SK-N-SH treated with all-trans-retinoic acid at 6 μM for 48 hours (cell line): ENCODE measurements at regions not wholly inside any gene's neighbourhood (a gene's known extent, or its start where the extent isn't known, plus 50 kb on each side); places are given as distances from the start of the nearest gene placed in this dataset.

ENCODE experiments used
- ATAC-seq: fragments of 200-7000 bp; cut with Tn5 transposase; 3 replicates; pipeline ENCODE4 v1.9.1; 2020; ENCODE audit warnings: mild to moderate bottlenecking, moderate library complexity
- ARNTL ChIP-seq: fragments of 450-650 bp; formaldehyde crosslinking; IDR thresholded peaks from 2 replicates; pipeline ENCODE4 v1.5.0; 2020; ENCODE audit warnings: low read depth, mild to moderate bottlenecking, moderate library complexity, borderline replicate concordance
- BACH2 ChIP-seq: fragments of 250-450 bp; sonication (Bioruptor Pico); IDR thresholded peaks from 2 replicates; pipeline ENCODE4 v1.9.0; 2021; ENCODE audit warnings: mild to moderate bottlenecking, borderline replicate concordance
- CREB5 ChIP-seq: fragments of 250-450 bp; sonication (Bioruptor Pico); IDR thresholded peaks from 2 replicates; pipeline ENCODE4 v1.5.1; 2020; ENCODE audit warnings: low read depth, mild to moderate bottlenecking, moderate library complexity
- CSDC2 ChIP-seq: fragments of 250-450 bp; sonication (Bioruptor Pico); IDR thresholded peaks from 2 replicates; pipeline ENCODE4 v1.5.0; 2020; ENCODE audit warnings: mild to moderate bottlenecking, moderate library complexity
- CSRNP3 ChIP-seq: fragments of 250-450 bp; sonication (Bioruptor Pico); IDR thresholded peaks from 2 replicates; pipeline ENCODE4 v1.5.1; 2021; ENCODE audit warnings: mild to moderate bottlenecking, moderate library complexity
- ESRRG ChIP-seq: fragments of 250-450 bp; sonication (Bioruptor Pico); IDR thresholded peaks from 2 replicates; pipeline ENCODE4 v1.6.1; 2021; ENCODE audit warnings: mild to moderate bottlenecking
- GLIS3 ChIP-seq: fragments of 250-450 bp; sonication (Bioruptor Pico); IDR thresholded peaks from 2 replicates; pipeline ENCODE4 v1.5.0; 2020; ENCODE audit warnings: mild to moderate bottlenecking, moderate library complexity
- OSR1 ChIP-seq: fragments of 250-450 bp; sonication (Bioruptor Pico); IDR thresholded peaks from 2 replicates; pipeline ENCODE4 v1.8.0; 2022; ENCODE audit warnings: moderate library complexity, mild to moderate bottlenecking, inconsistent platforms
- PATZ1 ChIP-seq: fragments of 250-450 bp; sonication (Bioruptor Pico); IDR thresholded peaks from 2 replicates; pipeline ENCODE4 v1.8.0; 2020; ENCODE audit warnings: mild to moderate bottlenecking, moderate library complexity, borderline replicate concordance
- POU6F1 ChIP-seq: fragments of 250-450 bp; sonication (Bioruptor Pico); IDR thresholded peaks from 2 replicates; pipeline ENCODE4 v1.8.0; 2021; ENCODE audit warnings: low read depth, mild to moderate bottlenecking, moderate library complexity, borderline replicate concordance
- PPARA ChIP-seq: fragments of 250-450 bp; sonication (Bioruptor Pico); IDR thresholded peaks from 2 replicates; pipeline ENCODE4 v1.5.0; 2020; ENCODE audit warnings: mild to moderate bottlenecking, borderline replicate concordance
- RARB ChIP-seq: fragments of 250-450 bp; sonication (Bioruptor Pico); IDR thresholded peaks from 2 replicates; pipeline ENCODE4 v1.8.0; 2021; ENCODE audit warnings: mild to moderate bottlenecking, moderate library complexity
- SNAI2 ChIP-seq: fragments of 250-450 bp; sonication (Bioruptor Pico); IDR thresholded peaks from 2 replicates; pipeline ENCODE4 v1.5.0; 2020; ENCODE audit warnings: mild to moderate bottlenecking, moderate library complexity
- TCF4 ChIP-seq: fragments of 250-450 bp; sonication (Bioruptor Pico); IDR thresholded peaks from 2 replicates; pipeline ENCODE4 v1.8.0; 2021; ENCODE audit warnings: mild to moderate bottlenecking, moderate library complexity, borderline replicate concordance
- TOX ChIP-seq: fragments of 250-450 bp; sonication (Bioruptor Pico); IDR thresholded peaks from 2 replicates; pipeline ENCODE4 v1.8.0; 2021; ENCODE audit warnings: mild to moderate bottlenecking, moderate library complexity, borderline replicate concordance
- TSHZ2 ChIP-seq: fragments of 250-450 bp; sonication (Bioruptor Pico); IDR thresholded peaks from 2 replicates; pipeline ENCODE4 v1.5.0; 2020; ENCODE audit warnings: mild to moderate bottlenecking, moderate library complexity
- ZC3H10 ChIP-seq: fragments of 250-450 bp; sonication (Bioruptor Pico); IDR thresholded peaks from 2 replicates; pipeline ENCODE4 v1.5.1; 2021; ENCODE audit warnings: mild to moderate bottlenecking, moderate library complexity
- ZFP30 ChIP-seq: fragments of 450-650 bp; formaldehyde crosslinking; IDR thresholded peaks from 2 replicates; pipeline ENCODE4 v1.5.0; 2022; ENCODE audit warnings: mild to moderate bottlenecking, moderate library complexity
- ZNF565 ChIP-seq: fragments of 450-650 bp; formaldehyde crosslinking; conservative IDR thresholded peaks from 2 replicates; pipeline ENCODE4 v1.5.0; 2020; ENCODE audit warnings: low read depth, mild to moderate bottlenecking, moderate library complexity
- ZNF70 ChIP-seq: fragments of 450-650 bp; formaldehyde crosslinking; IDR thresholded peaks from 2 replicates; pipeline ENCODE4 v1.5.0; 2020; ENCODE audit warnings: mild to moderate bottlenecking, moderate library complexity
- ZNF8 ChIP-seq: fragments of 450-650 bp; formaldehyde crosslinking; IDR thresholded peaks from 2 replicates; pipeline ENCODE4 v1.5.0; 2020; ENCODE audit warnings: mild to moderate bottlenecking, moderate library complexity

- ATAC-seq = no peak
Observed at GRCh38 chr3:64894006-64894405, 206.2 kb upstream of the ADAMTS9 start.

GRCh38 chr3:64892671-64893309 lies 205.0 kb upstream of the ADAMTS9 start:
- no peak for ATAC-seq
- TF ChIP-seq ESRRG (CRISPR knock-in tag) (no peak), TSHZ2 (no peak), CREB5 (CRISPR knock-in tag) (no peak), BACH2 (CRISPR knock-in tag) (no peak), RARB (no peak), ZC3H10 (CRISPR knock-in tag) (no peak), GLIS3 (CRISPR knock-in tag) (no peak), ZNF8 (CRISPR knock-in tag) (no peak), PATZ1 (CRISPR knock-in tag) (no peak), PPARA (CRISPR knock-in tag) (no peak), TOX (no peak), ZNF70 (CRISPR knock-in tag) (no peak), OSR1 (CRISPR knock-in tag) (no peak)

More at GRCh38 chr3:64894006-64894405, 206.2 kb upstream of the ADAMTS9 start:
- TF ChIP-seq POU6F1 (no peak), SNAI2 (CRISPR knock-in tag) (no peak), ZNF70 (CRISPR knock-in tag) (no peak), ARNTL (CRISPR knock-in tag) (no peak), GLIS3 (CRISPR knock-in tag) (no peak), PATZ1 (CRISPR knock-in tag) (no peak), CSDC2 (CRISPR knock-in tag) (no peak), ZNF565 (CRISPR knock-in tag) (no peak), RARB (no peak), ZC3H10 (CRISPR knock-in tag) (no peak), ZFP30 (no peak), OSR1 (CRISPR knock-in tag) (no peak), CREB5 (CRISPR knock-in tag) (no peak), CSRNP3 (CRISPR knock-in tag) (no peak), PPARA (CRISPR knock-in tag) (no peak), TCF4 (CRISPR knock-in tag) (no peak), TOX (no peak)
